ENCODE measurements at regions not wholly inside any gene's neighbourhood (a gene's known extent, or its start where the extent isn't known, plus 50 kb on each side); places are given as distances from the start of the nearest gene placed in this dataset.

- no peak overlapping the region for H3K4me3 ChIP-seq (ENCODE audit: low read depth, low read length)
- no peak for DNase-seq (ENCODE audit: low read depth)
- TF ChIP-seq MYC (IDR thresholded peaks at IDR 0.05; ENCODE audit: low read depth, low read length), result no peak
- TF ChIP-seq POLR2A (IDR thresholded peaks at IDR 0.05; ENCODE audit: extremely low read depth, insufficient read length), result no peak
Measured at GRCh38 chr5:57841676-57842363, 359.2 kb upstream of the ACTBL2 start.

- no peak overlapping the region for H3K4me3 ChIP-seq (ENCODE audit: low read depth, low read length)
- TF ChIP-seq MAX (IDR thresholded peaks at IDR 0.05; ENCODE audit: low read depth, low read length) (no peak), CTCF (IDR thresholded peaks at IDR 0.05; ENCODE audit: low read depth, low read length) (no peak), POLR2A (IDR thresholded peaks at IDR 0.05; ENCODE audit: extremely low read depth, insufficient read length) (no peak), MYC (IDR thresholded peaks at IDR 0.05; ENCODE audit: low read depth, low read length) (no peak)
- no peak for DNase-seq (ENCODE audit: low read depth)
Measured at GRCh38 chr5:57839437-57840079, 356.9 kb upstream of the ACTBL2 start.

GRCh38 chr5:57839025-57839424, 356.4 kb upstream of the ACTBL2 start:
- no peak overlapping the region for H3K4me3 ChIP-seq (ENCODE audit: low read depth, low read length)
- DNase-seq (ENCODE audit: low read depth), result no peak
- TF ChIP-seq POLR2A (IDR thresholded peaks at IDR 0.05; ENCODE audit: extremely low read depth, insufficient read length) (no peak), MYC (IDR thresholded peaks at IDR 0.05; ENCODE audit: low read depth, low read length) (no peak), MAX (IDR thresholded peaks at IDR 0.05; ENCODE audit: low read depth, low read length) (no peak), CTCF (IDR thresholded peaks at IDR 0.05; ENCODE audit: low read depth, low read length) (no peak)

- TF ChIP-seq CTCF (IDR thresholded peaks at IDR 0.05; ENCODE audit: low read depth, low read length), result no peak
- no peak for TF ChIP-seq MAX (IDR thresholded peaks at IDR 0.05; ENCODE audit: low read depth, low read length)
- TF ChIP-seq MYC (IDR thresholded peaks at IDR 0.05; ENCODE audit: low read depth, low read length), result no peak
- TF ChIP-seq POLR2A (IDR thresholded peaks at IDR 0.05; ENCODE audit: extremely low read depth, insufficient read length), result no peak
- H3K4me3 ChIP-seq (ENCODE audit: low read depth, low read length), result no peak overlapping the region
- DNase-seq (ENCODE audit: low read depth), result no peak
Measured at GRCh38 chr5:57836921-57837320, 354.3 kb upstream of the ACTBL2 start.

- no peak overlapping the region for H3K4me3 ChIP-seq (ENCODE audit: low read depth, low read length)
- DNase-seq (ENCODE audit: low read depth), result no peak
- no peak for TF ChIP-seq CTCF (IDR thresholded peaks at IDR 0.05; ENCODE audit: low read depth, low read length)
- no peak for TF ChIP-seq MYC (IDR thresholded peaks at IDR 0.05; ENCODE audit: low read depth, low read length)
- TF ChIP-seq POLR2A (IDR thresholded peaks at IDR 0.05; ENCODE audit: extremely low read depth, insufficient read length), result no peak
- TF ChIP-seq MAX (IDR thresholded peaks at IDR 0.05; ENCODE audit: low read depth, low read length), result no peak
Measured at GRCh38 chr5:57836331-57836730, 353.7 kb upstream of the ACTBL2 start.

GRCh38 chr5:57834829-57835608, 352.4 kb upstream of the ACTBL2 start:
- no peak overlapping the region for H3K4me3 ChIP-seq (ENCODE audit: low read depth, low read length)
- TF ChIP-seq POLR2A (IDR thresholded peaks at IDR 0.05; ENCODE audit: extremely low read depth, insufficient read length), result no peak
- TF ChIP-seq MYC (IDR thresholded peaks at IDR 0.05; ENCODE audit: low read depth, low read length), result no peak
- TF ChIP-seq MAX (IDR thresholded peaks at IDR 0.05; ENCODE audit: low read depth, low read length), result no peak
- TF ChIP-seq CTCF (IDR thresholded peaks at IDR 0.05; ENCODE audit: low read depth, low read length), result no peak
- no peak for DNase-seq (ENCODE audit: low read depth)
